Adrenal gland (tissue), 9 donors: ENCODE measurements at regions not wholly inside any gene's neighbourhood (a gene's known extent, or its start where the extent isn't known, plus 50 kb on each side); places are given as distances from the start of the nearest gene placed in this dataset.
A peak's percentile ranks its signal among the peaks of the same experiment; 100 is the strongest.

Experiments
- DNase-seq, 7 donors: peaks; one replicate each; pipeline ENCODE4 v3.0.0-alpha.2; 2019 to 2020
- H3K27ac ChIP-seq, 5 donors: fragments of 200-600 bp; sonication (generic) in 4 of 5; 1 replicate in 3 of 5; 2 replicates in 2 of 5; pipeline versions ENCODE4 v1.5.1 to v1.8.0; 2016 to 2020; ENCODE audit warnings: mild to moderate bottlenecking in 1 of 5
- H3K27me3 ChIP-seq: fragments of 200-600 bp; 2 replicates; pipeline ENCODE4 v1.8.0; 2021
- H3K36me3 ChIP-seq, 2 donors: fragments of 200-600 bp; replicated peaks in 1 of 2; 1 replicate in 1 of 2; 2 replicates in 1 of 2; pipeline versions ENCODE4 v1.5.1 to v1.8.0; 2018 to 2022
- H3K4me1 ChIP-seq, 2 donors: fragments of 200-600 bp; replicated peaks in 1 of 2; 1 replicate in 1 of 2; 2 replicates in 1 of 2; pipeline versions ENCODE4 v1.5.1 to v1.8.0; 2018 to 2021
- H3K4me3 ChIP-seq, 4 donors: fragments of 200-600 bp; sonication (generic) in 3 of 4; one replicate each; pipeline ENCODE4 v1.5.1; 2016 to 2018
- H3K9me3 ChIP-seq, 3 donors: fragments of 200-600 bp; sonication (generic) in 1 of 3; replicated peaks in 1 of 3; 1 replicate in 2 of 3; 2 replicates in 1 of 3; pipeline versions ENCODE4 v1.5.1 to v1.8.0; 2016 to 2021
- POLR2A ChIP-seq, 2 donors: fragments of 450-650 bp; IDR thresholded peaks; one replicate each; pipeline ENCODE4 v1.6.1; 2017; ENCODE audit warnings: antibody characterized with exemption in 2 of 2, mild to moderate bottlenecking in 2 of 2, moderate library complexity in 1 of 2
- WGBS, 4 donors: extraction: QIAGEN DNeasy Blood & Tissue Kit in 2 of 4; methylation state at CpG; one replicate each; pipeline versions ENCODE4 v1.1.5 to v1.1.7; 2013 to 2017; 5-methylcytosine and 5-hydroxymethylcytosine counted together
- intact Hi-C, 2 donors: fragments of 100-400 bp; cut with DNase I; formaldehyde crosslinking; loops; one replicate each; pipeline versions ENCODE4 v1.14.1 to v1.15.0; 2022 to 2023
- TF ChIP-seq, protein P1 (sequence below), 6 experiments: fragments of 450-650 bp in 4 of 6; fragments of 200-600 bp in 2 of 6; sonication (generic) in 1 of 6; IDR thresholded peaks; 1 replicate in 5 of 6; 2 replicates in 1 of 6; pipeline versions ENCODE4 v1.5.1 to v1.8.0; 2016 to 2021; ENCODE audit warnings: antibody characterized with exemption in 6 of 6, mild to moderate bottlenecking in 2 of 6, moderate library complexity in 1 of 6
- donor health status: healthy with polysubstance abuse.
- donor health status: Bipolar disorder and iron deficiency.
- donor health status: DM: yes; HTN: yes; CAD: no.
- donor health status: DM: no; HTN: no; CAD: no.
- donor health status: DM: no; HTN: no; CAD: no.

GRCh38 chr7:94177441-94177840 is 173.3 kb upstream of the BET1 start:
- no peaks in the 10 kb centered on the region for H3K27me3 ChIP-seq
- no peaks in the 10 kb centered on the region for H3K36me3 ChIP-seq
- H3K4me1 ChIP-seq, result peaks cover 0 to 4% of the 10 kb centered on the region in 2 donors
- no peak for DNase-seq
- intact Hi-C loops, result no loop called here
- H3K9me3 ChIP-seq, result no peaks in the 10 kb centered on the region
- 54 to 64% (median 59%) methylated on average over 3 of the region's 3 CpGs for WGBS, 4 donors
- no peak for TF ChIP-seq POLR2A (IDR thresholded peaks at IDR 0.05)
- TF ChIP-seq, protein P1, sequence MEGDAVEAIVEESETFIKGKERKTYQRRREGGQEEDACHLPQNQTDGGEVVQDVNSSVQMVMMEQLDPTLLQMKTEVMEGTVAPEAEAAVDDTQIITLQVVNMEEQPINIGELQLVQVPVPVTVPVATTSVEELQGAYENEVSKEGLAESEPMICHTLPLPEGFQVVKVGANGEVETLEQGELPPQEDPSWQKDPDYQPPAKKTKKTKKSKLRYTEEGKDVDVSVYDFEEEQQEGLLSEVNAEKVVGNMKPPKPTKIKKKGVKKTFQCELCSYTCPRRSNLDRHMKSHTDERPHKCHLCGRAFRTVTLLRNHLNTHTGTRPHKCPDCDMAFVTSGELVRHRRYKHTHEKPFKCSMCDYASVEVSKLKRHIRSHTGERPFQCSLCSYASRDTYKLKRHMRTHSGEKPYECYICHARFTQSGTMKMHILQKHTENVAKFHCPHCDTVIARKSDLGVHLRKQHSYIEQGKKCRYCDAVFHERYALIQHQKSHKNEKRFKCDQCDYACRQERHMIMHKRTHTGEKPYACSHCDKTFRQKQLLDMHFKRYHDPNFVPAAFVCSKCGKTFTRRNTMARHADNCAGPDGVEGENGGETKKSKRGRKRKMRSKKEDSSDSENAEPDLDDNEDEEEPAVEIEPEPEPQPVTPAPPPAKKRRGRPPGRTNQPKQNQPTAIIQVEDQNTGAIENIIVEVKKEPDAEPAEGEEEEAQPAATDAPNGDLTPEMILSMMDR (IDR thresholded peaks at IDR 0.05), result no peak
- H3K27ac ChIP-seq, result peak overlapping the region in 1 of 5 donors; percentile 18
- H3K4me3 ChIP-seq, result no peak overlapping the region

GRCh38 chr7:94178230-94178629 is 174.1 kb upstream of the BET1 start:
- Histone ChIP-seq H3K4me3 (no peak overlapping the region), H3K27me3 (no peaks in the 10 kb centered on the region), H3K27ac (no peak overlapping the region), H3K4me1 (peaks cover 0 to 4% of the 10 kb centered on the region in 2 donors), H3K36me3 (no peaks in the 10 kb centered on the region), H3K9me3 (no peaks in the 10 kb centered on the region)
- intact Hi-C loops, result no loop called here
- no peak for TF ChIP-seq POLR2A (IDR thresholded peaks at IDR 0.05)
- no peak for DNase-seq
- WGBS, 4 donors, result 70 to 78% (median 75%) methylated on average over 3 of the region's 3 CpGs

GRCh38 chr7:94179466-94179865 is 175.3 kb upstream of the BET1 start:
- 74 to 86% (median 79%) methylated on average over 1 of the region's 1 CpG for WGBS, 4 donors

GRCh38 chr7:94182066-94182465 is 177.9 kb upstream of the BET1 start:
- 77 to 100% (median 87%) methylated on average over 1 of the region's 1 CpG for WGBS, 4 donors
- TF ChIP-seq, protein P1 (IDR thresholded peaks at IDR 0.05), result no peak
- no peak for TF ChIP-seq POLR2A (IDR thresholded peaks at IDR 0.05)
- Histone ChIP-seq H3K9me3 (no peaks in the 10 kb centered on the region), H3K4me1 (peaks cover 0 to 2% of the 10 kb centered on the region in 2 donors), H3K36me3 (no peaks in the 10 kb centered on the region), H3K27ac (peak overlapping the region in 1 of 5 donors; percentile 87), H3K4me3 (no peak overlapping the region), H3K27me3 (no peaks in the 10 kb centered on the region)
- no peak for DNase-seq
- intact Hi-C loops, result no loop called here

More at GRCh38 chr7:94179466-94179865, 175.3 kb upstream of the BET1 start:
- peak in 1 of 7 donors; percentile 17 for DNase-seq
- no peaks in the 10 kb centered on the region for H3K36me3 ChIP-seq
- H3K4me1 ChIP-seq, result peaks cover 0 to 4% of the 10 kb centered on the region in 2 donors
- intact Hi-C loops, result no loop called here
- no peaks in the 10 kb centered on the region for H3K27me3 ChIP-seq
- no peaks in the 10 kb centered on the region for H3K9me3 ChIP-seq
- TF ChIP-seq, protein P1 (IDR thresholded peaks at IDR 0.05), result no peak
- TF ChIP-seq POLR2A (IDR thresholded peaks at IDR 0.05), result no peak
- H3K27ac ChIP-seq, result no peak overlapping the region
- H3K4me3 ChIP-seq, result no peak overlapping the region

DNA sequence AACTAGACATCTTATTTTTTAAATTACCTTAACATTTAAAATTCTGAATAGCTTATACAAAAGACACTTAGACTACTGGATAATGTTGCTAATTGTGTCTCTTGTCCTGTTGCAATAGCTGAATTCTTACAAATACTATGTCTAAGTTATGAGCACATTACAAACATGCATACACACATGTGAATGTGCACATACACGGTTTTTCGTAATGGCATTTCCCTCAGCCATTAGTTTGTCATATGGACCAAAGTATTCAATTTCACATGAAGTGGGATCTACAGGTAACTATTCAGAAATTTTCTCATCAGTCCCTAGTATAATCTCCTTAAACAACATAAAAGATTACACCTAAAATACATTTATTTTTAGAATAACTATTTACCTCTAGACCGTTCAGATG is 178.6 kb upstream of the BET1 start:
- intact Hi-C loops, result no loop called here
- H3K4me3 ChIP-seq, result no peak overlapping the region
- 83 to 86% (median 86%) methylated on average over 3 of the region's 3 CpGs for WGBS, 4 donors
- H3K27ac ChIP-seq, result peak overlapping the region in 3 of 5 donors; percentile 29 to 87 (median 69)
- DNase-seq, result no peak
- TF ChIP-seq, protein P1 (IDR thresholded peaks at IDR 0.05), result no peak
- TF ChIP-seq POLR2A (IDR thresholded peaks at IDR 0.05), result no peak
- H3K4me1 ChIP-seq, result no peaks in the 10 kb centered on the region
- no peaks in the 10 kb centered on the region for H3K27me3 ChIP-seq
- H3K36me3 ChIP-seq, result no peaks in the 10 kb centered on the region
- H3K9me3 ChIP-seq, result no peaks in the 10 kb centered on the region
